ENCODE measurements at regions not wholly inside any gene's neighbourhood (a gene's known extent, or its start where the extent isn't known, plus 50 kb on each side); places are given as distances from the start of the nearest gene placed in this dataset.

DNA sequence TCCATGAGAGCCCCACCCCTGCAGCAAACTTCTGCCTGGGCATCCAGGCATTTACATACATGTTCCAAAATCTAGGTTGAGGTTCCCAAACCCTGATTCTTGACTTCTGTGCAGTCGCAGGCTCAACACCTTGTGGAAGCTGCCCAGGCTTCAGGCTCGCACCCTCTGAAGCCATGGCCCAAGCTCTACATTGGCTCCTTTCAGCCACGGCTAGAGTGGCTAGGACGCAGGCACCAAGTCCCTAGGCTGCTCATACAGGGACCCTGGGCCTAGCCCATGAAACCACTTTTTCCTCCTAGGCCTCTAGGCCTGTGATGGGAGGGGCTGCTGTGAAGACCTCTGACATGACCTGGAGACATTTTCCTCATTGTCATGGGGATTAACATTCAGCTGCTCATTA is 172.8 kb upstream of the SATB1 start:
- TF ChIP-seq, protein P1, sequence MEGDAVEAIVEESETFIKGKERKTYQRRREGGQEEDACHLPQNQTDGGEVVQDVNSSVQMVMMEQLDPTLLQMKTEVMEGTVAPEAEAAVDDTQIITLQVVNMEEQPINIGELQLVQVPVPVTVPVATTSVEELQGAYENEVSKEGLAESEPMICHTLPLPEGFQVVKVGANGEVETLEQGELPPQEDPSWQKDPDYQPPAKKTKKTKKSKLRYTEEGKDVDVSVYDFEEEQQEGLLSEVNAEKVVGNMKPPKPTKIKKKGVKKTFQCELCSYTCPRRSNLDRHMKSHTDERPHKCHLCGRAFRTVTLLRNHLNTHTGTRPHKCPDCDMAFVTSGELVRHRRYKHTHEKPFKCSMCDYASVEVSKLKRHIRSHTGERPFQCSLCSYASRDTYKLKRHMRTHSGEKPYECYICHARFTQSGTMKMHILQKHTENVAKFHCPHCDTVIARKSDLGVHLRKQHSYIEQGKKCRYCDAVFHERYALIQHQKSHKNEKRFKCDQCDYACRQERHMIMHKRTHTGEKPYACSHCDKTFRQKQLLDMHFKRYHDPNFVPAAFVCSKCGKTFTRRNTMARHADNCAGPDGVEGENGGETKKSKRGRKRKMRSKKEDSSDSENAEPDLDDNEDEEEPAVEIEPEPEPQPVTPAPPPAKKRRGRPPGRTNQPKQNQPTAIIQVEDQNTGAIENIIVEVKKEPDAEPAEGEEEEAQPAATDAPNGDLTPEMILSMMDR (IDR thresholded peaks at IDR 0.05), result no peak
- TF ChIP-seq ZFX (IDR thresholded peaks at IDR 0.05; ENCODE audit: borderline replicate concordance), result no peak
